Upper lobe of left lung (tissue), 6 donors: ENCODE measurements at regions not wholly inside any gene's neighbourhood (a gene's known extent, or its start where the extent isn't known, plus 50 kb on each side); places are given as distances from the start of the nearest gene placed in this dataset.

Experiments
- ATAC-seq, 2 donors: fragments of 200-7000 bp; cut with Tn5 transposase; one replicate each; pipeline ENCODE4 v1.9.1; 2022; ENCODE audit warnings: mild to moderate bottlenecking in 2 of 2, moderate library complexity in 2 of 2; ENCODE audit not compliant: low FRiP score in 2 of 2
- DNase-seq, 2 donors: peaks; one replicate each; pipeline ENCODE4 v3.0.0-alpha.2; 2019 to 2020
- H3K27ac ChIP-seq, 4 donors: fragments of 200-600 bp; sonication (generic); one replicate each; pipeline ENCODE4 v1.5.1; 2016 to 2019
- H3K27me3 ChIP-seq, 4 donors: fragments of 200-600 bp; sonication (generic); one replicate each; pipeline ENCODE4 v1.5.1; 2017 to 2019
- H3K36me3 ChIP-seq, 4 donors: fragments of 200-600 bp; sonication (generic); one replicate each; pipeline ENCODE4 v1.5.1; 2016 to 2019
- H3K4me1 ChIP-seq, 4 donors: fragments of 200-600 bp; sonication (generic); one replicate each; pipeline ENCODE4 v1.5.1; 2018 to 2019
- H3K4me3 ChIP-seq, 4 donors: fragments of 200-600 bp; sonication (generic); one replicate each; pipeline ENCODE4 v1.5.1; 2017 to 2019; ENCODE audit warnings: mild to moderate bottlenecking in 2 of 4, moderate library complexity in 1 of 4
- H3K9me3 ChIP-seq, 4 donors: fragments of 200-600 bp; sonication (generic); one replicate each; pipeline ENCODE4 v1.5.1; 2018 to 2019
- CTCF ChIP-seq, 6 experiments: fragments of 450-650 bp in 4 of 6; fragments of 200-600 bp in 2 of 6; sonication (generic) in 2 of 6; IDR thresholded peaks; one replicate each; pipeline ENCODE4 v1.5.1; 2016 to 2019; ENCODE audit warnings: antibody characterized with exemption in 6 of 6
- EP300 ChIP-seq, 4 donors: sonication (generic); formaldehyde crosslinking; IDR thresholded peaks; one replicate each; pipeline ENCODE4 v1.5.1; 2017; ENCODE audit warnings: antibody characterized with exemption in 4 of 4, control low read depth in 2 of 4
- POLR2A ChIP-seq, 4 donors: fragments of 450-650 bp; IDR thresholded peaks; one replicate each; pipeline ENCODE4 v1.5.1; 2016 to 2017; ENCODE audit warnings: antibody characterized with exemption in 4 of 4, mild to moderate bottlenecking in 2 of 4
- POLR2AphosphoS5 ChIP-seq, 2 donors: sonication (generic); formaldehyde crosslinking; IDR thresholded peaks; one replicate each; pipeline ENCODE4 v1.5.1; 2017; ENCODE audit warnings: antibody characterized with exemption in 2 of 2
- WGBS, 2 donors: methylation state at CpG; one replicate each; pipeline ENCODE4 v1.1.5; 2017 to 2018; 5-methylcytosine and 5-hydroxymethylcytosine counted together
- donor health status: DM: no; HTN: no; CAD: no; lungs with moderate emphysema.
- donor health status: DM: no; HTN: yes; CAD: no; lungs with severe emphysema.

GRCh38 chr15:98476559-98476958 is 171.8 kb upstream of the IGF1R start:
- ATAC-seq = no peak
- H3K27ac ChIP-seq = no peak overlapping the region
- H3K4me3 ChIP-seq = no peak overlapping the region
- H3K27me3 ChIP-seq = no peaks in the 10 kb centered on the region
- H3K36me3 ChIP-seq = no peaks in the 10 kb centered on the region
- DNase-seq = no peak
- peaks cover 5 to 11% (median 9%) of the 10 kb centered on the region in 4 donors for H3K9me3 ChIP-seq
- H3K4me1 ChIP-seq = no peaks in the 10 kb centered on the region
- 83 to 89% methylated on average over 1 of the region's 1 CpG for WGBS, 2 donors
- TF ChIP-seq EP300 (IDR thresholded peaks at IDR 0.05) (no peak), POLR2A (IDR thresholded peaks at IDR 0.05) (no peak), CTCF (IDR thresholded peaks at IDR 0.05) (no peak), POLR2AphosphoS5 (IDR thresholded peaks at IDR 0.05) (no peak)

GRCh38 chr15:98480844-98481243 is 167.5 kb upstream of the IGF1R start:
- H3K27ac ChIP-seq = no peak overlapping the region
- no peaks in the 10 kb centered on the region for H3K27me3 ChIP-seq
- DNase-seq = no peak
- H3K9me3 ChIP-seq = peaks cover 4 to 10% (median 7%) of the 10 kb centered on the region in 4 donors
- no peak for TF ChIP-seq CTCF (IDR thresholded peaks at IDR 0.05)
- no peak for TF ChIP-seq POLR2AphosphoS5 (IDR thresholded peaks at IDR 0.05)
- no peak for TF ChIP-seq EP300 (IDR thresholded peaks at IDR 0.05)
- no peak for TF ChIP-seq POLR2A (IDR thresholded peaks at IDR 0.05)
- no peaks in the 10 kb centered on the region for H3K4me1 ChIP-seq
- no peaks in the 10 kb centered on the region for H3K36me3 ChIP-seq
- WGBS, 2 donors = 65 to 66% methylated on average over 11 of the region's 11 CpGs
- ATAC-seq = no peak
- no peak overlapping the region for H3K4me3 ChIP-seq

- 96 to 97% methylated on average over 1 of the region's 1 CpG for WGBS, 2 donors
- H3K27me3 ChIP-seq = no peaks in the 10 kb centered on the region
- ATAC-seq (no peak), DNase-seq (no peak)
- H3K9me3 ChIP-seq = peaks cover 0 to 4% (median 0%) of the 10 kb centered on the region in 4 donors
- TF ChIP-seq EP300 (IDR thresholded peaks at IDR 0.05) (no peak), POLR2AphosphoS5 (IDR thresholded peaks at IDR 0.05) (no peak), POLR2A (IDR thresholded peaks at IDR 0.05) (no peak), CTCF (IDR thresholded peaks at IDR 0.05) (no peak)
- no peak overlapping the region for H3K4me3 ChIP-seq
- no peaks in the 10 kb centered on the region for H3K36me3 ChIP-seq
- no peaks in the 10 kb centered on the region for H3K4me1 ChIP-seq
- H3K27ac ChIP-seq = no peak overlapping the region
These were observed 164.7 kb upstream of the IGF1R start for GRCh38 chr15:98483575-98484130.

- Histone ChIP-seq H3K27me3 (no peaks in the 10 kb centered on the region), H3K9me3 (peaks cover 0 to 4% (median 0%) of the 10 kb centered on the region in 4 donors), H3K4me3 (no peak overlapping the region), H3K4me1 (no peaks in the 10 kb centered on the region), H3K36me3 (no peaks in the 10 kb centered on the region), H3K27ac (no peak overlapping the region)
- DNase-seq (no peak), ATAC-seq (no peak)
- TF ChIP-seq CTCF (IDR thresholded peaks at IDR 0.05) (no peak), POLR2A (IDR thresholded peaks at IDR 0.05) (no peak), EP300 (IDR thresholded peaks at IDR 0.05) (no peak), POLR2AphosphoS5 (IDR thresholded peaks at IDR 0.05) (no peak)
- WGBS, 2 donors = 52 to 100% methylated on average over 1 of the region's 1 CpG
These were observed 163.4 kb upstream of the IGF1R start for GRCh38 chr15:98484914-98485313.

GRCh38 chr15:98485451-98485850 is 162.9 kb upstream of the IGF1R start:
- ATAC-seq = no peak
- peaks cover 0 to 4% (median 0%) of the 10 kb centered on the region in 4 donors for H3K9me3 ChIP-seq
- H3K4me3 ChIP-seq = no peak overlapping the region
- 82 to 83% methylated on average over 2 of the region's 2 CpGs for WGBS, 2 donors
- no peaks in the 10 kb centered on the region for H3K36me3 ChIP-seq
- no peak for DNase-seq
- no peak for TF ChIP-seq CTCF (IDR thresholded peaks at IDR 0.05)
- TF ChIP-seq EP300 (IDR thresholded peaks at IDR 0.05) = no peak
- TF ChIP-seq POLR2AphosphoS5 (IDR thresholded peaks at IDR 0.05) = no peak
- no peak for TF ChIP-seq POLR2A (IDR thresholded peaks at IDR 0.05)
- no peaks in the 10 kb centered on the region for H3K27me3 ChIP-seq
- H3K4me1 ChIP-seq = no peaks in the 10 kb centered on the region
- H3K27ac ChIP-seq = no peak overlapping the region
